CD4-positive, alpha-beta T cell (primary cell): ENCODE measurements at regions not wholly inside any gene's neighbourhood (a gene's known extent, or its start where the extent isn't known, plus 50 kb on each side); places are given as distances from the start of the nearest gene placed in this dataset.

Source experiments
- ATAC-seq: fragments of 200-7000 bp; cut with Tn5 transposase; one replicate; pipeline ENCODE4 v1.10.0; 2022; ENCODE audit warnings: mild to moderate bottlenecking; ENCODE audit not compliant: poor library complexity
- CTCF ChIA-PET: fragments of 350-600 bp; sonication (Branson Sonifier 250); formaldehyde crosslinking; loops from one replicate; lab custom pipeline; 2021; ENCODE audit warnings: antibody characterized with exemption, inconsistent platforms; lab: Charles Lee
- POLR2A ChIA-PET: fragments of 350-600 bp; sonication (Branson Sonifier 250); formaldehyde crosslinking; loops from one replicate; lab custom pipeline; 2021; ENCODE audit warnings: antibody characterized with exemption, inconsistent platforms; lab: Charles Lee
- DNase-seq, 14 experiments: peaks; one replicate each; pipeline ENCODE4 v3.0.0-alpha.2; 2013 to 2020; ENCODE audit warnings: mixed read lengths in 2 of 14
- H3K27ac ChIP-seq, 2 donors: one replicate each; pipeline versions ENCODE4 v1.5.1 to v1.7.0; 2013; ENCODE audit warnings: low read length in 2 of 2, low read depth in 1 of 2, mild to moderate bottlenecking in 1 of 2
- H3K27me3 ChIP-seq, 2 experiments: 1 replicate in 1 of 2; 2 replicates in 1 of 2; pipeline versions ENCODE4 v1.6.1 to v1.7.0; 2013; ENCODE audit warnings: low read length in 2 of 2, control low read depth in 1 of 2, mild to moderate bottlenecking in 1 of 2, moderate library complexity in 1 of 2; ENCODE audit not compliant: insufficient read depth in 2 of 2, control insufficient read depth in 1 of 2
- H3K36me3 ChIP-seq: one replicate; pipeline ENCODE4 v1.6.1; 2013; ENCODE audit warnings: low read length, control low read depth; ENCODE audit not compliant: insufficient read depth
- H3K4me1 ChIP-seq: one replicate; pipeline ENCODE4 v1.6.1; 2013; ENCODE audit warnings: low read length, control low read depth; ENCODE audit not compliant: insufficient read depth
- H3K4me3 ChIP-seq: one replicate; pipeline ENCODE4 v1.5.1; 2013; ENCODE audit warnings: mild to moderate bottlenecking, low read length, moderate library complexity
- H3K9me3 ChIP-seq, 2 experiments: 1 replicate in 1 of 2; 2 replicates in 1 of 2; pipeline versions ENCODE4 v1.6.1 to v1.7.0; 2013; ENCODE audit warnings: low read length in 2 of 2, mild to moderate bottlenecking in 2 of 2, control low read depth in 1 of 2, moderate library complexity in 1 of 2; ENCODE audit not compliant: control insufficient read depth in 1 of 2, insufficient read depth in 1 of 2
- H3K27ac Mint-ChIP-seq: one replicate; pipeline ENCODE4 v1.8.0; 2020; ENCODE audit warnings: mixed read lengths
- H3K27me3 Mint-ChIP-seq: one replicate; pipeline ENCODE4 v1.8.0; 2021; ENCODE audit warnings: mixed read lengths
- H3K36me3 Mint-ChIP-seq: one replicate; pipeline ENCODE4 v1.8.0; 2021; ENCODE audit warnings: low read depth, mixed read lengths
- H3K4me1 Mint-ChIP-seq: one replicate; pipeline ENCODE4 v1.8.0; 2021; ENCODE audit warnings: low read depth, mixed read lengths
- H3K4me3 Mint-ChIP-seq: one replicate; pipeline ENCODE4 v1.8.0; 2020; ENCODE audit warnings: mild to moderate bottlenecking, mixed read lengths
- H3K9me3 Mint-ChIP-seq: one replicate; pipeline ENCODE4 v1.8.0; 2020; ENCODE audit warnings: mixed read lengths
- CTCF ChIP-seq: fragments of 200-600 bp; IDR thresholded peaks from one replicate; pipeline ENCODE4 v1.8.0; 2022; ENCODE audit warnings: antibody characterized with exemption, mild to moderate bottlenecking
- intact Hi-C, 2 experiments: fragments of 100-400 bp; cut with DNase I in 1 of 2; cut with micrococcal nuclease in 1 of 2; formaldehyde crosslinking; loops; one replicate each; pipeline versions ENCODE4 v1.15.1 to v1.9.0; 2023 to 2025; cut with DNase I, micrococcal nuclease

GRCh38 chr2:6283259-6283658 lies 582.4 kb downstream of the CMPK2 start:
- no peak for ATAC-seq
- Histone ChIP-seq H3K27me3 (no peaks in the 10 kb centered on the region), H3K36me3 (no peaks in the 10 kb centered on the region), H3K4me3 (no peak overlapping the region), H3K4me1 (no peaks in the 10 kb centered on the region), H3K9me3 (peaks cover 0 to 7% of the 10 kb centered on the region in 2 experiments), H3K27ac (no peak overlapping the region)
- ChIA-PET POLR2A (no interaction called here), CTCF (no interaction called here)
- Mint-ChIP-seq H3K27ac (no peak overlapping the region), H3K4me3 (no peak overlapping the region), H3K9me3 (no peaks in the 10 kb centered on the region), H3K4me1 (no peaks in the 10 kb centered on the region), H3K27me3 (no peaks in the 10 kb centered on the region), H3K36me3 (no peaks in the 10 kb centered on the region)
- intact Hi-C loops, result no loop called here
- no peak for DNase-seq
- TF ChIP-seq CTCF, result no peak

- Mint-ChIP-seq H3K27ac (no peak overlapping the region), H3K27me3 (no peaks in the 10 kb centered on the region), H3K4me3 (no peak overlapping the region), H3K36me3 (no peaks in the 10 kb centered on the region), H3K9me3 (peaks cover 6% of the 10 kb centered on the region), H3K4me1 (no peaks in the 10 kb centered on the region)
- Histone ChIP-seq H3K36me3 (no peaks in the 10 kb centered on the region), H3K27ac (no peak overlapping the region), H3K9me3 (peaks cover 0 to 24% of the 10 kb centered on the region in 2 experiments), H3K27me3 (no peaks in the 10 kb centered on the region), H3K4me1 (no peaks in the 10 kb centered on the region), H3K4me3 (no peak overlapping the region)
- intact Hi-C loops, result no loop called here
- CTCF ChIA-PET, result no interaction called here
- no peak for TF ChIP-seq CTCF
- DNase-seq (no peak), ATAC-seq (no peak)
- POLR2A ChIA-PET, result no interaction called here
Observed at GRCh38 chr2:6287406-6287805, 578.3 kb downstream of the CMPK2 start.

- H3K4me1 Mint-ChIP-seq, result no peaks in the 10 kb centered on the region
- POLR2A ChIA-PET, result no interaction called here
Observed at GRCh38 chr2:6288791-6289190, 576.9 kb downstream of the CMPK2 start.

More at GRCh38 chr2:6288791-6289190, 576.9 kb downstream of the CMPK2 start:
- H3K27ac Mint-ChIP-seq, result no peak overlapping the region
- peaks cover 6% of the 10 kb centered on the region for H3K9me3 Mint-ChIP-seq
- H3K4me3 Mint-ChIP-seq, result no peak overlapping the region
- H3K27me3 Mint-ChIP-seq, result no peaks in the 10 kb centered on the region
- intact Hi-C loops, result no loop called here
- no peaks in the 10 kb centered on the region for H3K27me3 ChIP-seq
- CTCF ChIA-PET, result no interaction called here
- no peaks in the 10 kb centered on the region for H3K36me3 ChIP-seq
- H3K9me3 ChIP-seq, result peaks cover 0 to 17% of the 10 kb centered on the region in 2 experiments
- no peaks in the 10 kb centered on the region for H3K4me1 ChIP-seq
- no peaks in the 10 kb centered on the region for H3K36me3 Mint-ChIP-seq
- no peak for TF ChIP-seq CTCF
- DNase-seq (no peak), ATAC-seq (no peak)
- H3K27ac ChIP-seq, result no peak overlapping the region
- H3K4me3 ChIP-seq, result no peak overlapping the region
